Heart right ventricle (tissue), 16 donors: ENCODE measurements at regions not wholly inside any gene's neighbourhood (a gene's known extent, or its start where the extent isn't known, plus 50 kb on each side); places are given as distances from the start of the nearest gene placed in this dataset.

Experiments used
- ATAC-seq, 8 donors: fragments of 200-7000 bp; cut with Tn5 transposase; one replicate each; pipeline ENCODE4 v1.9.1; 2020; ENCODE audit warnings: mild to moderate bottlenecking in 8 of 8, moderate library complexity in 8 of 8, moderate number of reproducible peaks in 1 of 8
- DNase-seq, 2 donors: peaks; one replicate each; pipeline ENCODE4 v3.0.0-alpha.2; 2020
- H3K27ac ChIP-seq, 10 donors: fragments of 200-600 bp; sonication (generic) in 2 of 10; one replicate each; pipeline versions ENCODE4 v1.5.0 to v1.8.0; 2020 to 2022; ENCODE audit warnings: mild to moderate bottlenecking in 3 of 10
- H3K27me3 ChIP-seq, 7 donors: fragments of 200-600 bp; one replicate each; pipeline ENCODE4 v1.8.0; 2021 to 2022; ENCODE audit warnings: mild to moderate bottlenecking in 2 of 7
- H3K36me3 ChIP-seq, 9 donors: fragments of 200-600 bp; sonication (generic) in 1 of 9; one replicate each; pipeline versions ENCODE4 v1.5.0 to v1.8.0; 2020 to 2022; ENCODE audit warnings: mild to moderate bottlenecking in 2 of 9
- H3K4me1 ChIP-seq, 9 donors: fragments of 200-600 bp; sonication (generic) in 1 of 9; one replicate each; pipeline versions ENCODE4 v1.5.0 to v1.8.0; 2020 to 2022; ENCODE audit warnings: mild to moderate bottlenecking in 4 of 9
- H3K4me3 ChIP-seq, 10 donors: fragments of 200-600 bp; sonication (generic) in 2 of 10; one replicate each; pipeline versions ENCODE4 v1.5.0 to v1.8.0; 2020 to 2022; ENCODE audit warnings: mild to moderate bottlenecking in 7 of 10, moderate library complexity in 2 of 10
- H3K9me3 ChIP-seq, 11 donors: fragments of 200-600 bp in 10 of 11; sonication (generic) in 2 of 11; one replicate each; pipeline versions ENCODE4 v1.5.0 to v1.8.0; 2013 to 2022; ENCODE audit warnings: mild to moderate bottlenecking in 2 of 11, control low read depth in 1 of 11, moderate library complexity in 1 of 11
- WGBS, 2 donors: extraction: QIAGEN DNeasy Blood & Tissue Kit; methylation state at CpG; one replicate each; pipeline ENCODE4 v1.1.7; 2013; ENCODE audit warnings: inconsistent platforms in 1 of 2; 5-methylcytosine and 5-hydroxymethylcytosine counted together
- intact Hi-C, 10 donors: fragments of 100-400 bp; cut with DNase I; formaldehyde crosslinking; loops; one replicate each; pipeline versions ENCODE4 v1.11.1 to v1.14.2; 2022
- TF ChIP-seq, protein P1 (sequence below), 9 donors: fragments of 200-600 bp; sonication (generic) in 2 of 9; IDR thresholded peaks; one replicate each; pipeline versions ENCODE4 v1.5.0 to v1.8.0; 2021 to 2022; ENCODE audit warnings: antibody characterized with exemption in 9 of 9, mild to moderate bottlenecking in 5 of 9, moderate library complexity in 1 of 9
- donor health status: Arrhythmogenic right ventricular cardiomyopathy.
- donor health status: ischemic (EF 13 %, LVEDD 7.1; RV severe dilation, severe dysfunction).
- donor health status: healthy with polysubstance abuse.
- donor health status: DM: no; HTN: yes; CAD: no.
- donor health status: DM: no; HTN: no; CAD: no.
- donor health status: ischemic (EF 25% LVEDD 6.9; RV normal size, moderate dysfunction).
- donor health status: ischemic (EF 25% LVEDD 5.7; RV mildly dilated, moderate dysfunction).
- donor health status: healthy.
- donor health status: DM: yes; HTN: yes; CAD: no.
- donor health status: Ischemic cardiomyopathy.
- donor health status: ischemic (EF 35%, LVEDD 5.7; RV mildly dilated, moderate dysfunction).
- donor health status: nonischemic (EF 11% LVEDD 7.7; RV severe dilation, severe dysfunction).
- donor health status: DM: yes; HTN: yes; CAD: no.
- donor health status: PGD.
- donor health status: ischemic (EF 29% LVEDD 5.4; RV normal size, mild dysfunction).
- donor health status: nonischemic (EF 23%, LVEDD 6.1; RV moderate dilation, normal function).

DNA sequence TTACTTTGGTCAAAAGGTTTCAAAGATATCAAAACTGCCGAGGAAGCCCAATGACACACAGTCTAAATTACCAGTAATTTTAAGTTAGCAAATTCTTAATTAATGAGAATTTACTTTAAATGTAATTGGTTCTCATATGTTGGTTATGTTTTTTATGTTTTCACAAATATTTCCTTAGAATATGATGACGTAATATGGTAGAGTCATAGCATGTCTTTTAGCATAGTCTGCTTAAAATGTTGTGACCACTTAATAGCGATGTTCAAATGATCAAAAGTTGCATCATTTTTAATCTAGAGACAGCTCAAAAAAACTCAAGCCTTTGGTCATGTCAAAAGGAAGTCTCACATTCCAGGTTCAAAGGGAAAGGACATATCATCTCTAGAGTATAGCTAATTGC lies 123.3 kb upstream of the ST6GAL2 start:
- WGBS, 2 donors, result 90 to 96% methylated on average over 3 of the region's 3 CpGs
- no peak for ATAC-seq
- intact Hi-C loops, result no loop called here

DNA sequence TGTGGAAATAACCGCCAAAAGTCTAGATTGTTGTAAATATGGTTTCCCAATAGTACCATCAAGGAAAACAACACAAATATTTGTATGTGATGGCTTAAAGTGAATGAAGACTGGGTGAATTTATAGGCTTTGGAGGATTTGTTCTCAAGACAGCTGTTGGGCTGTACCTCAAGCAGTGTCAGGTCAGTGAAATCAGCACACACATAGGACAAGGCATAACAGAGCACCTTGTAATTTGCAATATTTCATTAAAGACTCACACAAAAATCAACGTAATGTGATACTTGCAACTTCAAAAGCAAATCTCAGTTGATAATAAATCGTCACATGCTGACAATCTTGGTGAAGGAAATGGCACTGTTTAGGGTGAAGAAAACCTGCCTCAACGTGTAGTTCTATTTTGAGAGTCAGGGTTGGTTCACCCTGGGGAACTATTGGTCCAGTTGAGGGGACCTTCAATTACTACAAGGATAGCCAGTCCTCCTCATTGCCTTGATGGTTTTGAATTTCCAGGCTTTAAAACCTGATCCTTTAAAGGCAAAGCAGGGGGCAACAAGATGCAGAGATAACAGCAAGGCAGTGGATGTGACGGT lies 126.8 kb upstream of the ST6GAL2 start:
- ATAC-seq, result no peak
- H3K36me3 ChIP-seq, result no peaks in the 10 kb centered on the region
- 78% methylated on average over 5 of the region's 5 CpGs for WGBS, 2 donors
- H3K27ac ChIP-seq, result no peak overlapping the region
- H3K4me1 ChIP-seq, result no peaks in the 10 kb centered on the region
- H3K27me3 ChIP-seq, result no peaks in the 10 kb centered on the region
- DNase-seq, result no peak
- H3K4me3 ChIP-seq, result no peak overlapping the region
- H3K9me3 ChIP-seq, result no peaks in the 10 kb centered on the region
- TF ChIP-seq, protein P1, sequence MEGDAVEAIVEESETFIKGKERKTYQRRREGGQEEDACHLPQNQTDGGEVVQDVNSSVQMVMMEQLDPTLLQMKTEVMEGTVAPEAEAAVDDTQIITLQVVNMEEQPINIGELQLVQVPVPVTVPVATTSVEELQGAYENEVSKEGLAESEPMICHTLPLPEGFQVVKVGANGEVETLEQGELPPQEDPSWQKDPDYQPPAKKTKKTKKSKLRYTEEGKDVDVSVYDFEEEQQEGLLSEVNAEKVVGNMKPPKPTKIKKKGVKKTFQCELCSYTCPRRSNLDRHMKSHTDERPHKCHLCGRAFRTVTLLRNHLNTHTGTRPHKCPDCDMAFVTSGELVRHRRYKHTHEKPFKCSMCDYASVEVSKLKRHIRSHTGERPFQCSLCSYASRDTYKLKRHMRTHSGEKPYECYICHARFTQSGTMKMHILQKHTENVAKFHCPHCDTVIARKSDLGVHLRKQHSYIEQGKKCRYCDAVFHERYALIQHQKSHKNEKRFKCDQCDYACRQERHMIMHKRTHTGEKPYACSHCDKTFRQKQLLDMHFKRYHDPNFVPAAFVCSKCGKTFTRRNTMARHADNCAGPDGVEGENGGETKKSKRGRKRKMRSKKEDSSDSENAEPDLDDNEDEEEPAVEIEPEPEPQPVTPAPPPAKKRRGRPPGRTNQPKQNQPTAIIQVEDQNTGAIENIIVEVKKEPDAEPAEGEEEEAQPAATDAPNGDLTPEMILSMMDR (IDR thresholded peaks at IDR 0.05), result no peak
- intact Hi-C loops, result no loop called here

More for the DNA sequence above, 123.3 kb upstream of the ST6GAL2 start:
- no peak overlapping the region for H3K27ac ChIP-seq
- TF ChIP-seq, protein P1 (IDR thresholded peaks at IDR 0.05), result no peak
- no peak for DNase-seq
- no peaks in the 10 kb centered on the region for H3K27me3 ChIP-seq
- no peaks in the 10 kb centered on the region for H3K4me1 ChIP-seq
- H3K36me3 ChIP-seq, result no peaks in the 10 kb centered on the region
- no peak overlapping the region for H3K4me3 ChIP-seq
- H3K9me3 ChIP-seq, result no peaks in the 10 kb centered on the region

DNA sequence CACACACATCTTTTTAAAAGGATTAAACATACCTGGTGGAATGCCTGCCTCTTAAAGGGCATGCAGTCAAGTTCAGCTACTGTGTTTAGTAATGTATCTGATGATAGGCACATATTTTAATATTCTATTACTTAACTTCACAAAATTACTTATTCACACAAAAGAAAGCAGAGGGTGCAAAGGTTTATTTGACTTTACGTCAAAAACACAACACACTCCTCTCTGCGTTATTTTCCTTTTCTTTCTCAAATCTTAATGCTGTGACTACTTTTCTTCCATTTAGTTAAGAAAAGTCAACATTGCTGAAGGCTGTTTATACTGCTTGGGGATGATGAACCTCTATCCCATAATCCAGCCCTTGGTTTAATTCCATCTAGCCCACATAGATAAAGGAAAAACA lies 127.9 kb upstream of the ST6GAL2 start:
- H3K4me3 ChIP-seq, result no peak overlapping the region
- WGBS, 2 donors, result 96 to 98% methylated on average over 2 of the region's 2 CpGs
- TF ChIP-seq, protein P1 (IDR thresholded peaks at IDR 0.05), result no peak
- H3K36me3 ChIP-seq, result no peaks in the 10 kb centered on the region
- H3K9me3 ChIP-seq, result no peaks in the 10 kb centered on the region
- H3K4me1 ChIP-seq, result no peaks in the 10 kb centered on the region
- no peak overlapping the region for H3K27ac ChIP-seq
- intact Hi-C loops, result no loop called here
- no peaks in the 10 kb centered on the region for H3K27me3 ChIP-seq
- ATAC-seq (no peak), DNase-seq (no peak)

DNA sequence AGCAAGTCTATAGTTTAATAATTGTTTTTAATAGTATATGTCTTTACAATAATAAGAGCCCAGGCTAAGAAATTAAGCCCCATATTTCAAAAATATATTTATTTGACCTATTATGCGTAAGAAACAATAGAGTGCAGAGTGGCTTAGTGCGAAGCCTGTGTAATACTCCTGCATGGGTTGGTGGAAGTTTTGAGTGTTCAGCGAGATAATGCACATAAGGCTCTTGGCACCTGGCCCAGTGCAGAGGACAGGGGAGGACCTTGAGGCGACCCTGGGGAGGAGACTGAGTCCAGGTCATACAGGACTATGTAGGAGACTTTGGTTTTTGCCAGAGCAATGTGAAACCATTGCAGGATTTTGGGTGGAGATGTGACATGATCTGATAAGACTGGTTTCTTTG lies 132.4 kb upstream of the ST6GAL2 start:
- TF ChIP-seq, protein P1 (IDR thresholded peaks at IDR 0.05), result no peak
- intact Hi-C loops, result no loop called here
- Histone ChIP-seq H3K27me3 (no peaks in the 10 kb centered on the region), H3K27ac (no peak overlapping the region), H3K9me3 (no peaks in the 10 kb centered on the region), H3K4me3 (no peak overlapping the region), H3K36me3 (no peaks in the 10 kb centered on the region), H3K4me1 (no peaks in the 10 kb centered on the region)
- DNase-seq (peak in 1 of 2 donors; percentile 18), ATAC-seq (peak in 2 of 8 donors; percentile 35 to 66)
- 45 to 46% methylated on average over 4 of the region's 4 CpGs for WGBS, 2 donors
